ENCODE measurements at regions not wholly inside any gene's neighbourhood (a gene's known extent, or its start where the extent isn't known, plus 50 kb on each side); places are given as distances from the start of the nearest gene placed in this dataset.

DNA sequence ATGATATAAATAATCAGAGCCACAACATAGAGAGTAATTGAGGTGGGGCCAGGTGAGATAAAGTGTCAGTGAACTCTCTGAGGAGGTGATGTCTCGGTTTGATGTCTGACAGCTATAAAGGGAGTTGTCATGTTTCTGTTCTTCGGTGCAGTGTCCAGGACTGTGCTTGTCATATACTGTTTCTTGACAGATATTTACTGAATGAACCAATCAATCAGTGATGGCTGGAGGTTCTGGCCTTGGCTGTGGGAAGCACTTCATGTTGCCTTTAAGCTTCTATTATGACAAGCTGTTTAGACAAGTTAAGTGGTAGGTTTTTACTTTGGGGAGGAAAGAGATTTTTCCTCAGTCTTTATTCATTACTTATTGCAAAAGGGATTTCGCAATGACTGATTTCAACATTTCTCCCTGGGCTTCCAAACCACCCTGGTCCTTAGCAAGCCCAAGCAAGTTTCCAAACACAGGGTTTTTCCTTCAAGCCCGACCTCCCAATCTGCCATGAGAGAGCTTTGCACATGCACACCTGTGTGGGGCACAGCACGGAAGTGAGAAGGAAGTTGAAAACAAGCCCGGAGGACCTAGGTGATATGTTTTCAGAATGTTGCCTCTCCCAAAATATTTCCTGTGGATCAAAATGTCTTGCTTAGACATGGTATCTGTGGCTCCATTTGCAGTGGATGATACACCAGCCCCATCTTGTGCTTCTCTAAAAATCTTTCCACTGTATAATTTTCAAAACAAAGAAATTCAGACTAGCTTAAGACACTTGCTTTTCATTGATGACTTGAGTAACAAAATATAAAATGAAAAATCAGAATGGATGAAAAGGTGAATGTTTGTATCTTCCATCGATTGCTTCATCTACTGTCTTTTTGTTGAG lies 567.3 kb upstream of the BTBD3 start:
- TF ChIP-seq, protein P1, sequence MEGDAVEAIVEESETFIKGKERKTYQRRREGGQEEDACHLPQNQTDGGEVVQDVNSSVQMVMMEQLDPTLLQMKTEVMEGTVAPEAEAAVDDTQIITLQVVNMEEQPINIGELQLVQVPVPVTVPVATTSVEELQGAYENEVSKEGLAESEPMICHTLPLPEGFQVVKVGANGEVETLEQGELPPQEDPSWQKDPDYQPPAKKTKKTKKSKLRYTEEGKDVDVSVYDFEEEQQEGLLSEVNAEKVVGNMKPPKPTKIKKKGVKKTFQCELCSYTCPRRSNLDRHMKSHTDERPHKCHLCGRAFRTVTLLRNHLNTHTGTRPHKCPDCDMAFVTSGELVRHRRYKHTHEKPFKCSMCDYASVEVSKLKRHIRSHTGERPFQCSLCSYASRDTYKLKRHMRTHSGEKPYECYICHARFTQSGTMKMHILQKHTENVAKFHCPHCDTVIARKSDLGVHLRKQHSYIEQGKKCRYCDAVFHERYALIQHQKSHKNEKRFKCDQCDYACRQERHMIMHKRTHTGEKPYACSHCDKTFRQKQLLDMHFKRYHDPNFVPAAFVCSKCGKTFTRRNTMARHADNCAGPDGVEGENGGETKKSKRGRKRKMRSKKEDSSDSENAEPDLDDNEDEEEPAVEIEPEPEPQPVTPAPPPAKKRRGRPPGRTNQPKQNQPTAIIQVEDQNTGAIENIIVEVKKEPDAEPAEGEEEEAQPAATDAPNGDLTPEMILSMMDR (conservative IDR thresholded peaks at IDR 0.05 in 1 of 2, IDR thresholded peaks at IDR 0.05 in 1 of 2; ENCODE audit: extremely low read depth in 1 of 2, insufficient read depth in 1 of 2, low read depth in 1 of 2, low read length in 2 of 2): peak; percentile 28 to 59
- no peak for TF ChIP-seq EZH2 (IDR thresholded peaks at IDR 0.05; ENCODE audit: borderline replicate concordance, low read length)

Measured in mammary epithelial cell (primary cell).